HEK293T (cell line): ENCODE measurements at regions not wholly inside any gene's neighbourhood (a gene's known extent, or its start where the extent isn't known, plus 50 kb on each side); places are given as distances from the start of the nearest gene placed in this dataset.

ENCODE experiments used
- CTCF ChIA-PET: fragments of 350-600 bp; formaldehyde crosslinking; extraction: SDS; loops from one replicate; lab custom pipeline; 2021; ENCODE audit warnings: antibody characterized with exemption, inconsistent platforms; lab: Yijun Ruan, JAX
- POLR2A ChIA-PET: fragments of 350-600 bp; formaldehyde crosslinking; extraction: SDS; loops from one replicate; lab custom pipeline; 2020; ENCODE audit warnings: antibody characterized with exemption, inconsistent platforms; lab: Yijun Ruan, JAX
- DNase-seq: peaks from one replicate; pipeline ENCODE4 v3.0.0; 2012; ENCODE audit warnings: mixed read lengths; ENCODE audit errors: extremely low spot score
- ARNT ChIP-seq: fragments of 450-650 bp; IDR thresholded peaks from 2 replicates; pipeline ENCODE4 v1.6.1; 2017; ENCODE audit warnings: mild to moderate bottlenecking
- BHLHE40 ChIP-seq: fragments of 450-650 bp; IDR thresholded peaks from 2 replicates; pipeline ENCODE4 v1.6.1; 2016; ENCODE audit warnings: mild to moderate bottlenecking, moderate library complexity, borderline replicate concordance
- CTBP1 ChIP-seq: fragments of 450-650 bp; IDR thresholded peaks from 2 replicates; pipeline ENCODE4 v1.6.1; 2016; ENCODE audit warnings: borderline replicate concordance
- ELF4 ChIP-seq: fragments of 450-650 bp; IDR thresholded peaks from 2 replicates; pipeline ENCODE4 v1.6.1; 2017; ENCODE audit warnings: antibody characterized with exemption
- FOXA1 ChIP-seq: fragments of 450-650 bp; IDR thresholded peaks from 2 replicates; pipeline ENCODE4 v1.6.1; 2016; ENCODE audit warnings: mild to moderate bottlenecking
- FOXK2 ChIP-seq: fragments of 450-650 bp; IDR thresholded peaks from 2 replicates; pipeline ENCODE4 v1.6.1; 2016; ENCODE audit warnings: mild to moderate bottlenecking
- FOXM1 ChIP-seq: fragments of 450-650 bp; IDR thresholded peaks from 2 replicates; pipeline ENCODE4 v1.6.1; 2017; ENCODE audit warnings: mild to moderate bottlenecking, borderline replicate concordance
- HDGF ChIP-seq: fragments of 450-650 bp; IDR thresholded peaks from 2 replicates; pipeline ENCODE4 v1.6.1; 2017; ENCODE audit warnings: antibody characterized with exemption, borderline replicate concordance
- L3MBTL2 ChIP-seq: fragments of 450-650 bp; conservative IDR thresholded peaks from 2 replicates; pipeline ENCODE4 v1.6.1; 2016; ENCODE audit warnings: mild to moderate bottlenecking
- LEF1 ChIP-seq: fragments of 450-650 bp; IDR thresholded peaks from 2 replicates; pipeline ENCODE4 v1.6.1; 2017; ENCODE audit warnings: mild to moderate bottlenecking, borderline replicate concordance
- NFRKB ChIP-seq: fragments of 450-650 bp; IDR thresholded peaks from 2 replicates; pipeline ENCODE4 v1.6.1; 2016; ENCODE audit warnings: mild to moderate bottlenecking, moderate library complexity
- PKNOX1 ChIP-seq: fragments of 450-650 bp; IDR thresholded peaks from 2 replicates; pipeline ENCODE4 v1.6.1; 2016
- SP1 ChIP-seq: fragments of 450-650 bp; IDR thresholded peaks from 2 replicates; pipeline ENCODE4 v1.6.1; 2017
- SUZ12 ChIP-seq: fragments of 450-650 bp; IDR thresholded peaks from 2 replicates; pipeline ENCODE4 v1.6.1; 2016; ENCODE audit warnings: mild to moderate bottlenecking
- TARDBP ChIP-seq: fragments of 450-650 bp; IDR thresholded peaks from 2 replicates; pipeline ENCODE4 v1.6.1; 2016
- ZNF384 ChIP-seq: fragments of 450-650 bp; IDR thresholded peaks from 2 replicates; pipeline ENCODE4 v1.6.1; 2016

GRCh38 chr5:119795768-119796167, 166.4 kb downstream of the FAM170A start:
- CTCF ChIA-PET = no interaction called here
- DNase-seq = no peak
- TF ChIP-seq CTBP1 = no peak
- no peak for TF ChIP-seq LEF1
- TF ChIP-seq PKNOX1 = no peak
- POLR2A ChIA-PET = no interaction called here

DNA sequence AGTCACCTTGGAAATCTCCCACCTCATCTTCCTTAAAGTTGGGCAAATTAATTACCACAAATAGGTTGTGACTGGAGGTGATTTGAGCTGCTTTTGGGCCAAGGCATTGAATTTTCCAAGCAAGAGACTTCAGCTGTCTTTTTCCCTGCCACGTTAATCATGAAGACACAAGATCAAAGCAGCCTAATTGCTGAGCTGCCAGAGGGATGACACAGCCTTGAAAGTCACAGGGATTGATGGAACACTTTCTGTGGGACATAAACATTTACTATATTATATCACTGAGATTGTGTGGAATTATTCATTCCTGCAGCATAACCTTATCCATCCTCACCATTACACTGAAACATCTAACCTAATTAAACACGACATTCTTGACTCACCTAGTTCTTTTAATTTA, 172.2 kb downstream of the FAM170A start:
- CTCF ChIA-PET = no interaction called here
- TF ChIP-seq NFRKB (no peak), LEF1 (no peak), BHLHE40 (no peak), ARNT (no peak), PKNOX1 (no peak), HDGF (no peak), ELF4 (no peak), FOXM1 (no peak), FOXA1 (no peak), L3MBTL2 (no peak), CTBP1 (no peak), TARDBP (no peak), SP1 (no peak), SUZ12 (no peak)
- no peak for DNase-seq
- POLR2A ChIA-PET = no interaction called here

DNA sequence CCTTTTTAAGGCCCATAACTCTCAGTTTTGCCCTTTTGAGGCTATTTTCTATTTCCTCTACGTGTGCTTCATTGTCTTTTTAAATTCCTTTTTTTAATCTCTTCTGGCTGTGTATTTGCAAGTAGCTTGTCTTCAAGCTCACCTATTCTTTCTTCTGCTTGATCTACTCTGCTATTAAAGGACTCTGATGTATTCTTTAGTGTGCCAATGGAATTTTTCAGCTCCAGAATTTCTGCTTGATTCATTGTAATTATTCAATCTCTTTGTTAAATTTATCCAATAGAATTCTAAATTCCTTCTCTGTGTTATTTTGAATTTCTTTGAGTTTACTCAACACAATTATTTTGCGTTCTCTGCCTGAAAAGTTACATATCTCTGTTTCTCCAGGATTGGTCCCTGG, 178.7 kb downstream of the FAM170A start:
- ChIA-PET POLR2A (no interaction called here), CTCF (no interaction called here)
- TF ChIP-seq L3MBTL2 = no peak
- no peak for TF ChIP-seq PKNOX1
- TF ChIP-seq NFRKB = no peak
- no peak for TF ChIP-seq ARNT
- no peak for TF ChIP-seq FOXK2
- no peak for TF ChIP-seq ELF4
- TF ChIP-seq SUZ12 = no peak
- no peak for TF ChIP-seq FOXM1
- TF ChIP-seq ZNF384 = no peak
- no peak for TF ChIP-seq BHLHE40
- TF ChIP-seq TARDBP = no peak
- no peak for TF ChIP-seq LEF1
- TF ChIP-seq FOXA1 = no peak
- TF ChIP-seq SP1 = no peak
- no peak for TF ChIP-seq CTBP1
- TF ChIP-seq HDGF = no peak
- no peak for DNase-seq

- TF ChIP-seq ELF4 (no peak), FOXM1 (no peak), SUZ12 (no peak), NFRKB (no peak), SP1 (no peak), PKNOX1 (no peak), TARDBP (no peak), ZNF384 (no peak), FOXA1 (no peak), L3MBTL2 (no peak), CTBP1 (no peak), FOXK2 (no peak), ARNT (no peak), BHLHE40 (no peak)
- POLR2A ChIA-PET = no interaction called here
- no peak for DNase-seq
- CTCF ChIA-PET = no interaction called here
Measured at GRCh38 chr5:119808474-119808873, 179.1 kb downstream of the FAM170A start.

DNA sequence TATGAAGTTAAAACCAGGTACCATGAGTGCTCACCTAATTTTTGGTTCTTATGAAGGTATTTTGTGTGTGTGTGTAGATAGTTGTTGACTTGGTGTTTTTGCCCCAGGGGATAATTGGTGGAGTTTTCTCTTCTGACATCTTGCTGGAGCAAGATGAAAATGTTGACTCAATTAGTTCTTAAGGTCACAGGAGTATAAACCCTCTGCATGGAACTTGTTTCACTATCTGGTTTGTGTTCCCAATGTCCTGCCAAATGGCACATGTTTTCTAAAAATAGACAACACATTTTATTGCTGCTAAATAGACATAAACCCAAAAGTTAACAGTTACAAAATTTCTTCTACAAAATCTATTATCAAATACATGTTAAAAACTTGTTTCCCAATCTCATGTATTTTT, 180.9 kb downstream of the FAM170A start:
- ChIA-PET POLR2A (no interaction called here), CTCF (no interaction called here)
- no peak for TF ChIP-seq SUZ12
- TF ChIP-seq FOXM1 = no peak
- no peak for TF ChIP-seq LEF1
- TF ChIP-seq HDGF = no peak
- no peak for TF ChIP-seq L3MBTL2
- TF ChIP-seq CTBP1 = no peak
- TF ChIP-seq FOXA1 = no peak
- TF ChIP-seq ARNT = no peak
- no peak for TF ChIP-seq FOXK2
- no peak for TF ChIP-seq NFRKB
- TF ChIP-seq ZNF384 = no peak
- no peak for TF ChIP-seq BHLHE40
- no peak for TF ChIP-seq PKNOX1
- TF ChIP-seq TARDBP = no peak
- no peak for TF ChIP-seq SP1
- TF ChIP-seq ELF4 = no peak
- DNase-seq = no peak
